ENCODE measurements at regions not wholly inside any gene's neighbourhood (a gene's known extent, or its start where the extent isn't known, plus 50 kb on each side); places are given as distances from the start of the nearest gene placed in this dataset.

GRCh38 chr12:78402366-78403134 is 462.0 kb upstream of the SYT1 start:
- DNase-seq, result no peak
- H3K4me1 ChIP-seq, result no peaks in the 10 kb centered on the region
- H3K27ac ChIP-seq, result no peak overlapping the region
- no peaks in the 10 kb centered on the region for H3K27me3 ChIP-seq
- no peak for TF ChIP-seq CTCF (IDR thresholded peaks at IDR 0.05)
- no peak for TF ChIP-seq POLR2A (IDR thresholded peaks at IDR 0.05)
- intact Hi-C loops (cut with DNase I; ENCODE audit: low total_unique reads), result no loop called here
- H3K36me3 ChIP-seq, result no peaks in the 10 kb centered on the region
- H3K4me3 ChIP-seq, result no peak overlapping the region
- H3K9me3 ChIP-seq, result no peaks in the 10 kb centered on the region

- Histone ChIP-seq H3K4me3 (no peak overlapping the region), H3K4me1 (no peaks in the 10 kb centered on the region), H3K9me3 (no peaks in the 10 kb centered on the region), H3K27me3 (no peaks in the 10 kb centered on the region), H3K27ac (no peak overlapping the region), H3K36me3 (no peaks in the 10 kb centered on the region)
- DNase-seq, result no peak
- intact Hi-C loops (cut with DNase I; ENCODE audit: low total_unique reads), result no loop called here
- TF ChIP-seq CTCF (IDR thresholded peaks at IDR 0.05), result no peak
- no peak for TF ChIP-seq POLR2A (IDR thresholded peaks at IDR 0.05)
Measured at GRCh38 chr12:78403136-78403535, 461.4 kb upstream of the SYT1 start.

GRCh38 chr12:78403681-78404080 is 460.9 kb upstream of the SYT1 start:
- Histone ChIP-seq H3K27ac (no peak overlapping the region), H3K36me3 (no peaks in the 10 kb centered on the region), H3K4me3 (no peak overlapping the region), H3K4me1 (no peaks in the 10 kb centered on the region), H3K27me3 (no peaks in the 10 kb centered on the region), H3K9me3 (no peaks in the 10 kb centered on the region)
- no peak for TF ChIP-seq POLR2A (IDR thresholded peaks at IDR 0.05)
- no peak for TF ChIP-seq CTCF (IDR thresholded peaks at IDR 0.05)
- intact Hi-C loops (cut with DNase I; ENCODE audit: low total_unique reads), result no loop called here
- DNase-seq, result no peak

- H3K27ac ChIP-seq, result no peak overlapping the region
- H3K9me3 ChIP-seq, result no peaks in the 10 kb centered on the region
- H3K27me3 ChIP-seq, result no peaks in the 10 kb centered on the region
- TF ChIP-seq POLR2A (IDR thresholded peaks at IDR 0.05) (no peak), CTCF (IDR thresholded peaks at IDR 0.05) (no peak)
- no peaks in the 10 kb centered on the region for H3K36me3 ChIP-seq
- H3K4me3 ChIP-seq, result no peak overlapping the region
- DNase-seq, result no peak
- no peaks in the 10 kb centered on the region for H3K4me1 ChIP-seq
- intact Hi-C loops (cut with DNase I; ENCODE audit: low total_unique reads), result no loop called here
Measured at GRCh38 chr12:78406213-78406612, 458.4 kb upstream of the SYT1 start.

- TF ChIP-seq CTCF (IDR thresholded peaks at IDR 0.05) (no peak), POLR2A (IDR thresholded peaks at IDR 0.05) (no peak)
Measured at GRCh38 chr12:78406828-78407227, 457.7 kb upstream of the SYT1 start.

More at GRCh38 chr12:78406828-78407227, 457.7 kb upstream of the SYT1 start:
- no peak overlapping the region for H3K4me3 ChIP-seq
- H3K9me3 ChIP-seq, result no peaks in the 10 kb centered on the region
- H3K36me3 ChIP-seq, result no peaks in the 10 kb centered on the region
- no peaks in the 10 kb centered on the region for H3K27me3 ChIP-seq
- DNase-seq, result no peak
- intact Hi-C loops (cut with DNase I; ENCODE audit: low total_unique reads), result no loop called here
- H3K27ac ChIP-seq, result peak overlapping the region in 1 of 2 donors; percentile 10
- H3K4me1 ChIP-seq, result no peaks in the 10 kb centered on the region
